Muscle layer of colon (tissue), 2 donors: ENCODE measurements at regions not wholly inside any gene's neighbourhood (a gene's known extent, or its start where the extent isn't known, plus 50 kb on each side); places are given as distances from the start of the nearest gene placed in this dataset.

Experiments used
- H3K27ac ChIP-seq: one replicate; pipeline ENCODE4 v1.7.0; 2013; ENCODE audit warnings: low read depth, mild to moderate bottlenecking, low read length, moderate library complexity
- H3K27me3 ChIP-seq, 2 donors: one replicate each; pipeline ENCODE4 v1.7.0; 2013; ENCODE audit warnings: low read length in 2 of 2, mild to moderate bottlenecking in 2 of 2; ENCODE audit not compliant: insufficient read depth in 2 of 2, control insufficient read depth in 1 of 2
- H3K36me3 ChIP-seq: one replicate; pipeline ENCODE4 v1.7.0; 2013; ENCODE audit warnings: mild to moderate bottlenecking, low read length; ENCODE audit not compliant: insufficient read depth
- H3K4me1 ChIP-seq: one replicate; pipeline ENCODE4 v1.7.0; 2013; ENCODE audit warnings: mild to moderate bottlenecking, low read length; ENCODE audit not compliant: insufficient read depth
- H3K4me3 ChIP-seq, 2 donors: one replicate each; pipeline ENCODE4 v1.7.0; 2013; ENCODE audit warnings: low read length in 2 of 2, low read depth in 1 of 2, mild to moderate bottlenecking in 1 of 2, moderate library complexity in 1 of 2
- H3K9ac ChIP-seq: one replicate; pipeline ENCODE4 v1.7.0; 2013; ENCODE audit warnings: low read length
- H3K9me3 ChIP-seq: one replicate; pipeline ENCODE4 v1.7.0; 2013; ENCODE audit warnings: mild to moderate bottlenecking, low read length
- donor health status: abdominal sarcoma.
- donor health status: Adenocarcinoma of cecum.

GRCh38 chr14:53524391-53524790, 371.3 kb upstream of the DDHD1 start:
- H3K27ac ChIP-seq, result no peak overlapping the region
- no peak overlapping the region for H3K9ac ChIP-seq
- H3K9me3 ChIP-seq, result no peaks in the 10 kb centered on the region
- H3K4me3 ChIP-seq, result no peak overlapping the region
- no peaks in the 10 kb centered on the region for H3K27me3 ChIP-seq
- H3K36me3 ChIP-seq, result no peaks in the 10 kb centered on the region
- H3K4me1 ChIP-seq, result no peaks in the 10 kb centered on the region

- Histone ChIP-seq H3K27me3 (no peaks in the 10 kb centered on the region), H3K9ac (no peak overlapping the region), H3K9me3 (no peaks in the 10 kb centered on the region), H3K4me1 (no peaks in the 10 kb centered on the region), H3K36me3 (no peaks in the 10 kb centered on the region), H3K27ac (no peak overlapping the region), H3K4me3 (no peak overlapping the region)
Observed at GRCh38 chr14:53523226-53523625, 370.1 kb upstream of the DDHD1 start.

GRCh38 chr14:53520078-53520928, 367.2 kb upstream of the DDHD1 start:
- Histone ChIP-seq H3K9me3 (no peaks in the 10 kb centered on the region), H3K27ac (no peak overlapping the region), H3K4me3 (no peak overlapping the region), H3K4me1 (peaks cover 13% of the 10 kb centered on the region), H3K27me3 (no peaks in the 10 kb centered on the region), H3K9ac (no peak overlapping the region), H3K36me3 (no peaks in the 10 kb centered on the region)

- peaks cover 13% of the 10 kb centered on the region for H3K4me1 ChIP-seq
- H3K9me3 ChIP-seq, result no peaks in the 10 kb centered on the region
- H3K27me3 ChIP-seq, result no peaks in the 10 kb centered on the region
- H3K9ac ChIP-seq, result no peak overlapping the region
- H3K4me3 ChIP-seq, result no peak overlapping the region
- no peaks in the 10 kb centered on the region for H3K36me3 ChIP-seq
- H3K27ac ChIP-seq, result no peak overlapping the region
Observed at GRCh38 chr14:53519137-53519536, 366.0 kb upstream of the DDHD1 start.

GRCh38 chr14:53517270-53517960, 364.3 kb upstream of the DDHD1 start:
- H3K27me3 ChIP-seq, result no peaks in the 10 kb centered on the region
- no peak overlapping the region for H3K9ac ChIP-seq
- peaks cover 13% of the 10 kb centered on the region for H3K4me1 ChIP-seq
- no peak overlapping the region for H3K4me3 ChIP-seq
- no peaks in the 10 kb centered on the region for H3K9me3 ChIP-seq
- H3K27ac ChIP-seq, result no peak overlapping the region
- no peaks in the 10 kb centered on the region for H3K36me3 ChIP-seq

GRCh38 chr14:53516261-53516774, 363.2 kb upstream of the DDHD1 start:
- Histone ChIP-seq H3K4me3 (no peak overlapping the region), H3K4me1 (peaks cover 13% of the 10 kb centered on the region), H3K27me3 (no peaks in the 10 kb centered on the region), H3K9me3 (no peaks in the 10 kb centered on the region), H3K9ac (no peak overlapping the region), H3K27ac (no peak overlapping the region), H3K36me3 (no peaks in the 10 kb centered on the region)

- Histone ChIP-seq H3K4me1 (peaks cover 13% of the 10 kb centered on the region), H3K36me3 (no peaks in the 10 kb centered on the region), H3K9me3 (no peaks in the 10 kb centered on the region), H3K27ac (no peak overlapping the region), H3K4me3 (no peak overlapping the region), H3K9ac (no peak overlapping the region), H3K27me3 (no peaks in the 10 kb centered on the region)
Observed at GRCh38 chr14:53515276-53515675, 362.2 kb upstream of the DDHD1 start.

- no peaks in the 10 kb centered on the region for H3K9me3 ChIP-seq
- H3K9ac ChIP-seq, result no peak overlapping the region
- H3K36me3 ChIP-seq, result no peaks in the 10 kb centered on the region
- no peak overlapping the region for H3K4me3 ChIP-seq
- no peak overlapping the region for H3K27ac ChIP-seq
- peaks cover 22% of the 10 kb centered on the region for H3K4me1 ChIP-seq
- no peaks in the 10 kb centered on the region for H3K27me3 ChIP-seq
Observed at GRCh38 chr14:53514197-53514596, 361.1 kb upstream of the DDHD1 start.

- Histone ChIP-seq H3K4me3 (no peak overlapping the region), H3K36me3 (no peaks in the 10 kb centered on the region), H3K27me3 (no peaks in the 10 kb centered on the region), H3K4me1 (peaks cover 16% of the 10 kb centered on the region), H3K27ac (no peak overlapping the region), H3K9ac (no peak overlapping the region), H3K9me3 (no peaks in the 10 kb centered on the region)
Observed at GRCh38 chr14:53510281-53510912, 357.3 kb upstream of the DDHD1 start.

GRCh38 chr14:53509276-53510244, 356.4 kb upstream of the DDHD1 start:
- H3K27me3 ChIP-seq, result no peaks in the 10 kb centered on the region
- peak overlapping the region; percentile 52 for H3K27ac ChIP-seq
- H3K4me3 ChIP-seq, result no peak overlapping the region
- no peak overlapping the region for H3K9ac ChIP-seq
- H3K36me3 ChIP-seq, result no peaks in the 10 kb centered on the region
- peaks cover 16% of the 10 kb centered on the region for H3K4me1 ChIP-seq
- H3K9me3 ChIP-seq, result no peaks in the 10 kb centered on the region
